COLO829 (cell line): ENCODE measurements at regions not wholly inside any gene's neighbourhood (a gene's known extent, or its start where the extent isn't known, plus 50 kb on each side); places are given as distances from the start of the nearest gene placed in this dataset.

ENCODE experiments used
- DNase-seq: peaks from one replicate; pipeline ENCODE4 v3.0.0; 2012; ENCODE audit warnings: low spot score

DNA sequence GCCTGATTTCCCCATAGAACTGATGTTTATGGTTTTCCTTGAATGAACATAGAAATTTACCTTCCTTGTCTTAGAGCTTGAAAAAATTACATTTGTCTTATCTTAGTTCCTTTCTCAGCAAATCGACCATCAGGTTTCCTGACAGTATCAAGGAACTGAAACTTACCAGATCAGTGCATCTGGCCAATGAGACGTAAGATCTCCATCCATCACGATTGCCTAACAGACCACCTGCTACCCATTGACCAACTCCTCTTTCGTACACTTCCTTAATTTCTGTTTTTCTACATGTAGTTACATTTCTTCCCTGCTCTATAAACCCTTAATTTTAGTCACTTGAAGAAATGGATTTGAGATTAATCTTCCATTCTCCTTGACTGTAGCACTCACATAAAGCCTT is 57.4 kb upstream of the TMPRSS15 start:
- DNase-seq = no peak

DNA sequence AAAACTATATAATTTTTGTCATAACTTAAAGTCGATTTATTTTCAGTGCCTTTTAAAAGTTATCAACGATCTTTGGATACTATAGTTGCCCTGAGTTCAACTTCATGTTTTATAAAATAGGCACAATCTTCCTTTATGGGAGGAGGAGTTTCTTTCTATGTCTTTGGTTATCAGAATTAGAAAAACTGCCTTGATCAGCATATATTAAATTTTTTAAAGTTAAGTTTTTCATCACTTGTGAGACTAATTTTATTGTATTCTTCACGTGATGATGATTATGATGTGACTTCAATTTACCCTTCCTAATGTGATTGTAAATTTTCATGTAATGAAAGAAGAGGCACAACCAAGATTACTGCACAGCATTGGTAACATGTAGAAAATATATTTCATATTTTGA is 58.2 kb upstream of the TMPRSS15 start:
- no peak for DNase-seq

GRCh38 chr21:18467715-18468114 is 64.1 kb upstream of the TMPRSS15 start:
- DNase-seq = no peak

GRCh38 chr21:18468790-18469189 is 65.2 kb upstream of the TMPRSS15 start:
- DNase-seq = no peak

GRCh38 chr21:18476639-18477038 is 73.1 kb upstream of the TMPRSS15 start:
- no peak for DNase-seq

DNA sequence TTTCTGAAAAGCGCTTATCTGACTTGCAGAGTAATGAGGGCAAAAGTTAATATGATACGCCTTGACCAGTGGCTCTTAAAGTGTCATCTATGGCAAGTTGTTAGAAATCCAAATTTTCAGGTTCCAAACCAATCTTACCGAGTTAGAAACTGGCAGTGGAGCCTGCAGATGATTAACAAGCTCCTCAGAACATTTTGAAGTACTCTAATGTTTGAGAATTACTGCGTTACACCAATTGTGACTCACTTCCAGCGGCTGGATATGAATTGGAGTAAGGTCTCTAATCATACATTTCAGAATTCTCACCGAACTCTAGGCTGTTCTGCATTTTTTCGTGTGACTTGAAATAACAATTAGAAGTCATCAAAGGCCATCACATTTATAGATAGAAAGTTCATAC is 73.5 kb upstream of the TMPRSS15 start:
- no peak for DNase-seq

- no peak for DNase-seq
These were observed 74.9 kb upstream of the TMPRSS15 start for GRCh38 chr21:18478513-18478912.

GRCh38 chr21:18488252-18488651 is 84.7 kb upstream of the TMPRSS15 start:
- DNase-seq = no peak

GRCh38 chr21:18493422-18493821 is 89.8 kb upstream of the TMPRSS15 start:
- DNase-seq = no peak

DNA sequence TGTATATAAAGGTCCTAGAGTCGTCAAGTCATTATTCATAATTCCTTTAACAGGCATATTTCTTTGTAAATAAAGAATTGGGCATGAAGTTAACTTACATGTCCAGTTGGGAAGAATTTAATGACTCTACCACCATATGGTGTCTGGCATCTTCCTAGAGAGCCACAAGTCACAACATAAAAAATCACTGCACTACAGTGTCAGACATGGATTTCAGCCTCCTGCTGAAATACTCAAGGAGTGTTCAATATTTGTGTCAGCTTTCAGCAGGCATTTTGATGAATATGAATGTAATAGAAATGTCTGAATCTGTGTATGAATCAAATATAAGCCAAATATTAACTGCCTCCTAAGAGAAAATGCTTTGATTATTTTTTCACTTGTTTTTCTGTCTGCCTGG is 91.9 kb upstream of the TMPRSS15 start:
- DNase-seq = no peak

DNA sequence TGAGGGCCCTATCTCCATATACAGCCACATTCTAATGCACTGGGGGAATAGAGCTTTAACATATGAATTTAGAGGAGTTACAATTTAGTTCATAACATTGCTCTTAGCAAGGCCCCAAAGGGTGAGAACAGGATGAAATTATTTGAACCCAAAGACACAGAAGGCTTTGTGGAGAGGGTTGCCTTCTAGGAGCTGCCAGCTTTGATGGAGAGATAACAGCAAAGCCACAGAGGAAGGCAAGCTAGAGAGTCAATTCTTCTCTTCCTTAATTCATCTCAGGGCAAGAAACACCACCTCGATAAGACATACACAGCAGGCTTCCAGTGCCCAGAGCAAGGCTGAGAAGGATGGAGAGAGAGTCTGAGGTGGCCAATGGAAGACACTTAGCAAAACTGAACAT is 94.8 kb upstream of the TMPRSS15 start:
- no peak for DNase-seq

DNA sequence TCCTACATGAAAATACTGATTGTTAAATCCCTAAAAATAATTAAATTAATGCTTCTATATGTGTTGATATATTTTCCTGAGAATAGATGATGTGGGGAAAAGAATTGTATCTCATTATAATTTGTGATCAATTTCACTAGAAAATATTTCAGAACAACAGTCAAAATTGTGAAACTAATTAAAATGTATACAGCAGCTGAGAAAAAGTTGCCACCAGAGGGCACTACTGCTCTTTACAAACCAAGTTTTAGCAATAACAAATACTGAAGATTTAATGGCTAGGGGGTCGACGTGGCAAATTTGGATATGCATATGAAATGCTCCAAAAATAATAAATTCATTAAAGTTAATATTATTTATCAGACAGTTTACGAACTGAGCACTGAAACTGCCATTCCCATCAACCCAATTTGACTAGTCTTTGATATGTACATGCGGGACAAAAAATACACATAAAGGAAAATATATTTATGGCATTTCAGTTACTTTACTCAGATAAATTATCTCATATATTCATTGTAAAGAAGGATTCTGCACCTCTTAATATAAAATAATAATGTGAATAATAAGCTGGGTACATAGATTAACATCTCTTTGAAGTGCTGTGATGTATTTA is 96.3 kb upstream of the TMPRSS15 start:
- no peak for DNase-seq

GRCh38 chr21:18518054-18518481 is 114.5 kb upstream of the TMPRSS15 start:
- DNase-seq = no peak

GRCh38 chr21:18521204-18521603 is 117.6 kb upstream of the TMPRSS15 start:
- DNase-seq = no peak

DNA sequence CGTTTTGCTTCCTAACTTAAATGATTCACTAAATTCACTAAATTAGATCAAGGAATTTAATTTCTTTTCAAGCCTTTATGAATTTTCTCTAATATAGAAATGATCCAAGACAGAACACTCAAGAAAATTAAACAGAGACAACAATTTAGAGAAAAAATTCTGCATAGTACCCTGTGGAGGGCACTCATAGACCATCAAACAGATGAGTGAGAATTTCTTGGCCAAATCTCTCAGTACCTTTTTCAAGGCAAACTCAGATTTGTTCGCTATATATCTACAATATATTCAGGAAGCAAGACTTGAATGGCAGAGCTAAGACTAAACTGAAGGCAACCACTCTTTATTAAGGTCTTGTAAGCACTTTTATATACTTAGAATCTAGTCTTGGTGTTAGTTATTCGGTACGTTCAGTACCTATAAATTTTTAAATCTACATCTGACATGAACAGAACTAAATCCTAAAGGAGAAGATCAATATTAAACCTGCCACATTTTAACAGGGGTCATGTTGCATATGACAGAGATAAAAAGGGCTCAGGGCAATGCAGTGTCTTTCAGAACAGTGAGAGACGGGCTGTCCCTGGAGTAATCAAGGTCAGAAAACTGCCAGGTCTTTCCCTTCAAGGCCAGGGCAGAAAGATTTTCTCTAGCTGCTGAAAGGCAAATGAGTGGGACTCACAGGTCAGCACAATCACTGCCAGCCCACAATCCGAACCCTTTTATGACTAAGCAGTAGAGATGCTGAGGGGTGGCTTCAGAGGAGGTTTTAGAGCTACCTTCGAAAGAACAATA is 118.8 kb upstream of the TMPRSS15 start:
- DNase-seq = no peak

- no peak for DNase-seq
These were observed 120.7 kb upstream of the TMPRSS15 start for GRCh38 chr21:18524097-18524880.

- no peak for DNase-seq
These were observed 125.7 kb upstream of the TMPRSS15 start for GRCh38 chr21:18529254-18529653.

- DNase-seq = no peak
These were observed 138.5 kb upstream of the TMPRSS15 start for GRCh38 chr21:18542081-18542480.

GRCh38 chr21:18545908-18546307 is 142.3 kb upstream of the TMPRSS15 start:
- DNase-seq = no peak

DNA sequence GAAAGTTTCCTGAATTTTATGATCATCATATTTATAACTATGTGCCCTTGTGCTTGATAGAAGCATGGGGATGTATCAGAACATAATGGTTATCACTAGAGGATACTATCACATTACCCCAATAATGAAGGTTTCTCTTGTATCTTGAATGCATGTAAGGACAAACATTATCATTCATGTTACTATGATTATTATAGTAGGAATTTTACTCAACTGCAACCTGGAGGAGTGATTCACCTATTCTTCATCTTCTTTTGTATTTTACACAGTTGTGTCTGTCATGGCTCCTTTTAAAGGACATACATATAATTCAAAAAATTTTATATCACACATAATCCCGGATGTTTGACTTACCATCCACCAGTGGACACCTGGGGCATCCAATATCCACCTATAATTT is 143.8 kb upstream of the TMPRSS15 start:
- DNase-seq = no peak

DNA sequence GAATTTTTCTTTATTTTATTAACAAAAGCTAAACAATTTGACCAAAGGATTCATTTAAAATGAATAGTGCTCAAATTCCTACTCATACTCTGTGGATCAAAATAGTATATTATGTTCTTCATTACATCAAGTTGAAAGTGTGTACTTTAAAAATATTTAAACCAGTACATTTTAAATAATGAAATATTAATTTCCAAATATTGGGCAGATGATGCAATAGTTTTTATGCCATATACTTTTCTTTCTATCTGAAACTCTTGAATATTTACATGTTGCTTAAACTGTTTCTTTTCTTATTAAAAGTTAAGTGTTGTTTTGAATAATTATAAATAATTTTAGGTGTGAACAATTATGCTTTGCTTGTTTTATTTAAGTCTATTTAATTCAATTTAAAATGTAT is 144.7 kb upstream of the TMPRSS15 start:
- no peak for DNase-seq

- DNase-seq = no peak
These were observed 145.8 kb upstream of the TMPRSS15 start for GRCh38 chr21:18549214-18549905.
